ES-I3 (cell line): ENCODE measurements at regions not wholly inside any gene's neighbourhood (a gene's known extent, or its start where the extent isn't known, plus 50 kb on each side); places are given as distances from the start of the nearest gene placed in this dataset.

Experiments
- H3K36me3 ChIP-seq: 2 replicates; pipeline ENCODE4 v1.6.1; 2013; ENCODE audit warnings: mild to moderate bottlenecking, low read length, control low read depth, moderate library complexity; ENCODE audit not compliant: insufficient read depth
- H3K4me1 ChIP-seq: 2 replicates; pipeline ENCODE4 v1.6.1; 2013; ENCODE audit warnings: mild to moderate bottlenecking, control low read depth, low read length; ENCODE audit not compliant: insufficient read depth
- H3K9ac ChIP-seq: 2 replicates; pipeline ENCODE4 v1.6.1; 2013; ENCODE audit warnings: low read depth, mild to moderate bottlenecking, low read length, moderate library complexity
- H3K9me3 ChIP-seq: 2 replicates; pipeline ENCODE4 v1.6.1; 2013; ENCODE audit warnings: mild to moderate bottlenecking, low read length, moderate library complexity; ENCODE audit not compliant: control insufficient read depth, insufficient read depth

DNA sequence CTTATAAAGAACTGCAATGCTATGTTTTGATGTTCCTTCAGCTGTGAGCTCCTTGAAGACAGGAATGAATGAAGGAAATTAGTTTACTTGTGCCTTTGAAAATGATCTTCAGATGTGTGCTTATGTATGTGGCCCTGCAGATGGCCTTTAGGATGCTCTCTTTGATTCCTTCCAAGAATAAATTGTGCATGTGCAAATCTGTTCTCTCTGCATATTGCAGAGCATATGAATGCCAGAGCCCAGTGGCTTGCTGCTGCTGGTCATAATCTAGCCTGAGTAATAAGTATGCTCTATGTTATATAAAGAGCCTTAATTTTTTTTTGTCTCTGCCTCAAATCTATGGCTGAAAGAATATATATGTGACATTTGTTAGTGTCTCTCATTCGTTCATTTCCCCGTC, 341.9 kb upstream of the NOVA1 start:
- Histone ChIP-seq H3K36me3 (no peaks in the 10 kb centered on the region), H3K9ac (no peak overlapping the region), H3K4me1 (peaks cover 6% of the 10 kb centered on the region; the same call in 1 of the 2 replicates), H3K9me3 (no peaks in the 10 kb centered on the region; the same call in 1 of the 2 replicates)

DNA sequence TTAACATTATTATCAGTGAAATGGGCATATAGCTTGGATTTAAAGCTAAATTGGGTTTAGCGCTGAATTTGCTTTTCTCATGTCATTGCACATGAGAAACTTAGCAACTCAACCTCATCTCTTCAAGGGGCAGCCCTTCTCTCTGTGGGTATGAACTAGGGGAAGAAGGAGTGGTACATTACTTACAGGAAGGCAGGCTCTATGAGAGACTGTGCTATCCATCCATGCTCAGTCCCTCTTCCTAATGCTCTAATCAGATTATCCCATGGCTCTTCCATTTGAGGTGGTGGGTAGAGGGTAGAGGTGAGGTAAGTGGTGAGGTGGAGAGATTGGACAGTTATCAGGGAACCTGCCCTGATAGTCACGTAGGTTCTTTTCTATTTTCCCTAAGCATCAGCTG, 343.7 kb upstream of the NOVA1 start:
- H3K9me3 ChIP-seq: no peaks in the 10 kb centered on the region
- H3K36me3 ChIP-seq: no peaks in the 10 kb centered on the region
- H3K4me1 ChIP-seq: peaks cover 6% of the 10 kb centered on the region; the same call in 1 of the 2 replicates
- no peak overlapping the region; the same call in 1 of the 2 replicates for H3K9ac ChIP-seq

DNA sequence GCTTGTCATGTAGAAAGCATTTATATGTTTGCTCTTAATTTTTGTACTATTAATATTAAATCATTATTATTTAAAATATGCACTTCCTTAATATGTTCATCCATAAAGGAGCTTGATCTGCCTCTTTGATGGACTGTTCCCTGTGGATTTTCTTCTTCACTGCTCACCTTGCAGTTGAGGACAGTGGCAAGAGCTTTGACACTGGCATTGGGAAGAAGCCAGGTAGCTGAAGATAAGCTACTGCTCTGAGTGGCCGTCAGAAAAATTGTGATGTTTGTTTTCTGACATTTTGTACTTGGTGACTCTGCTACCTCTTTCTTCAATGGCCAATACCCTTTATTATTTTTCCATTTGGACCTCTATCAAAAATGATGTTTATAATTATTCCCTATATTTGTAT, 349.4 kb upstream of the NOVA1 start:
- H3K9ac ChIP-seq: no peak overlapping the region
- H3K9me3 ChIP-seq: no peaks in the 10 kb centered on the region
- H3K36me3 ChIP-seq: no peaks in the 10 kb centered on the region

DNA sequence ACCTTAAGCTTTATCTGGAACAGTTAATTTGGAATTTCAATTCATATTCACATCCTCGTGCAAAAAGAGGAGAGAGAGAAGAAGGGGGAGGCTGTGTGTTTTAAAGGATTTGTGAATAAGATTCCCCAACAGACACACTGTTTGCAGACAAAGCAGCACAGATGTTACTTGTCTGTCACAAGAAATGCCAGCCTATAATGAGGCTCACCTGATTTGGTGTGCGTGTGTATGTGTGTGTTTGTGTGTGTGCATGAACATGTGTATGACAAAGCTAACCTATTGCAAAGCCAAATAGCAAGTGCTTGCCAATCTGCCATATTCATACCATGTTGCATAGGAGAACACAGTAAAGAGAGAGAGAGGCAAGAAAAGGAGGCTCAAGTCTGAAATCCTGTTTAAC, 361.6 kb upstream of the NOVA1 start:
- Histone ChIP-seq H3K9me3 (no peaks in the 10 kb centered on the region), H3K36me3 (no peaks in the 10 kb centered on the region), H3K9ac (no peak overlapping the region), H3K4me1 (peaks cover 9% of the 10 kb centered on the region; the same call in 1 of the 2 replicates)

More for the DNA sequence above, 349.4 kb upstream of the NOVA1 start:
- H3K4me1 ChIP-seq: no peaks in the 10 kb centered on the region

DNA sequence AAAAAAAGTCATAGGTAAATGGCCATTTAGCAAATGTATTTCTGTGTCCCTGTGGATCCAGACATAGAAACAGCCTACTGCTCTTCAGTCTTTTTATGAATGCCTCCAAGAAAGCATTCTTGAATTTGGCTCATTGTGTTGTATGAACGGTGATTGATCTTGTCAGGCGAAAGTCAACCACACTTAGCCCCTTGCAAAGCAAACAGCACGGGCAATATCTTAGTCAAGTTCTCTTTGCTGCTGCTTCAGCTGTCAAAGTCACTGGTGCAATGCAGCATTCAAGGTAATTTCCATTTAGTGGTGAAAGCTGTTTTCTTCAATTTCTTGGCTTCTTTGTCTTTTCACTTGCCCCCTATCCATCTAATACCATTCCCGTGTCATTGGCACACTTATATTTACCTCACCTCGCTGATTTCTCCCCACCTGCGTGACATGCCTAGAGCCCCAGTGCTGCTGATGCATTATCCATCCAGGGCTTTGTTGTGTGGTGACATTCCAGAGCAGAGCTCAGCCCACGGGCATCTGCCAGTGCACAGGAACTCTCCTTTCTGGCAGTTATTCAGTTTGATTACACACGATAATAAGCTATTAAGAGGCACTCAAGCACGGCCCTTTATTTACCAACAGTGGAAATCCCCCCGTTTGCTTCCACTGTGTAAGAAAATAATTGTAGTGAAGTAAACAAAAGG, 362.3 kb upstream of the NOVA1 start:
- Histone ChIP-seq H3K9me3 (no peaks in the 10 kb centered on the region), H3K4me1 (peaks cover 9% of the 10 kb centered on the region; the same call in 1 of the 2 replicates), H3K9ac (no peak overlapping the region), H3K36me3 (no peaks in the 10 kb centered on the region)

DNA sequence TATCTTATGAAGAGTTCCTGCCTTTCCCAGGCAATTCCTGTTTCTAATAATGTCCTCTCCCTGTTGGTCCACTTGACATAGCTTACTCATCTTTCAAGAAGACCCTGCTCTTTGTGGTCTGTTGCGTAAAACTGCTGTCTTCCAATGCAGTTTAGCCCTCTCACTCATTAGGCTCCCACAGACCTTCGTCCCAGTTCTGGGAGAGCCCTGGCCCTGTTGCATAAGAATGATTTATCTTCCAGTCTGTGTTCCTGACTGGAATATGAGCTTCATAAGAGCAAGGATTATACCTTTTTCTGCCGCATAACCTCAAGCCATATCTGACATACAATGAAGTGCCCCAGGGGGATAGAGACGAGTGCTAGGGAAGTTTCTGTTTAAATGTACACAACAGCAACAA, 365.9 kb upstream of the NOVA1 start:
- H3K9me3 ChIP-seq: no peaks in the 10 kb centered on the region
- no peaks in the 10 kb centered on the region for H3K36me3 ChIP-seq
- H3K9ac ChIP-seq: no peak overlapping the region
- peaks cover 9% of the 10 kb centered on the region; the same call in 1 of the 2 replicates for H3K4me1 ChIP-seq

DNA sequence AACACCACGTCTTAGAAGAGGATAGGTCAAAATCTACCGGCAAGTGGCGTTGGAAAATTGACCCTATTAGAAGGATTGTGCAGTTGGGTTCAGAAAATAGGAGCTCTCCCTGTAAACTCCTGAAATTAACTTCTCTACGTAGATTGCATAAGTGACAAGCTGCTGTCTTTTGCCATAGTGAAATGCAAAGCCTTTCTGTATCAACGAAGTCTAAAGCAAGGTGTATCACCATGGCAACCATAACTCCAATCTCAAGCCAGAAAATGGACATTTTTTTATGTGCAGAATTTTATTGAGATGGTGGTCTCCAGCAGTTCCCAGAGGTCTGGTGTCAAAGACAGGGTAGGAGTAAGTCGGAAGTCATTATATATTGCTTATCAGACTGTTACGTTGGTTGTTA, 367.7 kb upstream of the NOVA1 start:
- Histone ChIP-seq H3K4me1 (peaks cover 5% of the 10 kb centered on the region; the same call in 1 of the 2 replicates), H3K9ac (no peak overlapping the region), H3K36me3 (no peaks in the 10 kb centered on the region), H3K9me3 (no peaks in the 10 kb centered on the region)

DNA sequence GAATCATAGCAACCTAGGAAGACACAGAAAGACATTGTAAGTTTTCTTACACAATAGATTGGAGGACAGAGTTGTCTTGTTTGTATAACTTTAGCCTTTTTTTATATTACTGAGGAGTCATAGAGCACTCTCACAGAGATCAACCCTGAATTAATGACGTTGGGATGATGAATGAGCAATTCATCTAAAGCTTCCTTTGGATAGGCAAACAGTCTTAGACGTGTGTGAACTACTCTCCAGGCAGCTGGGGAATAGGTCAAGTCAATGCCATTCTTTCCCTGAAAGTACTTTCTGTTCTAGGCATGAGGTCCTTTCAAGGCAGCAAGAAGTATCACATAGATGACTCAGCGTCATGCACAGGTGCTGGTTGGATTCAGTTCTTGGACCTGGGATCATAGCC, 369.1 kb upstream of the NOVA1 start:
- H3K9ac ChIP-seq: no peak overlapping the region
- no peaks in the 10 kb centered on the region for H3K4me1 ChIP-seq
- H3K36me3 ChIP-seq: no peaks in the 10 kb centered on the region
- H3K9me3 ChIP-seq: no peaks in the 10 kb centered on the region

DNA sequence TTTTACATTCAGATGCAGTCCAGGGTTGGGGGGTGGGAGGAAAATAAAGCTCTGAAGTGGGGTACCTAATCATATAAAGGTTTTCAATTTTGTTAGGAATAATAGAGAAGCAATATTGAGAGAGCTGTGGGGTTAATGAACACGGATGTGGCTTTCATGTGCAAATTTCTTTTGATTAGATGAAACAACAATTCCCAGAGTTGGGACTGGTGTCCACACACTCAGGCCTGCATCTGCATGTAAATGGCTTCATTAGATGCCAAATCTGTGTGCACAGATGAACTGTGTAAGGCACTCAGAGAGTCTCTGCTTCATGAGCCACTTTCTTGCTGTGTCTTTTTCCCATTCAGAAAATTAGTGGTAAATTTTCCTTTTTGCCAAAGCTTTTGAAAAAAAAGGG, 377.1 kb upstream of the NOVA1 start:
- no peaks in the 10 kb centered on the region for H3K9me3 ChIP-seq
- H3K36me3 ChIP-seq: no peaks in the 10 kb centered on the region
- no peak overlapping the region for H3K9ac ChIP-seq
- H3K4me1 ChIP-seq: no peaks in the 10 kb centered on the region

DNA sequence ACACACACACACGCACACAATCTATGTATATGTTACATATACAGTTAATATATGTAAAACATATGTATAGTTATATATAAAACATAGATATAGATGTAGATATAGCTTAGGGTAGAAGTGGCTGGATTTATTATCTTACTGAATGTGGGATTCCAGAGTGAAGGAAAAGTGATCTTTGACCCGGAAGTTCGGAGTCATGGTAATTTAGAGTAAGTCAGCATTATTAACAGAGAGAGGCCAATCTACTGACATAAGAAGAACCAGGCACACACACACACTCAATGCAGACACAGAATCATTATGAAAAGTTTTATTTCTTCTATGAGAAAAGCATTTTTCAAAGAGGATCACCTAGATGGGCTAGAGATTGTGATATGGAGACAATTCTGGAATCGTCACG, 384.2 kb upstream of the NOVA1 start:
- Histone ChIP-seq H3K9ac (no peak overlapping the region), H3K36me3 (no peaks in the 10 kb centered on the region), H3K9me3 (no peaks in the 10 kb centered on the region), H3K4me1 (no peaks in the 10 kb centered on the region)

DNA sequence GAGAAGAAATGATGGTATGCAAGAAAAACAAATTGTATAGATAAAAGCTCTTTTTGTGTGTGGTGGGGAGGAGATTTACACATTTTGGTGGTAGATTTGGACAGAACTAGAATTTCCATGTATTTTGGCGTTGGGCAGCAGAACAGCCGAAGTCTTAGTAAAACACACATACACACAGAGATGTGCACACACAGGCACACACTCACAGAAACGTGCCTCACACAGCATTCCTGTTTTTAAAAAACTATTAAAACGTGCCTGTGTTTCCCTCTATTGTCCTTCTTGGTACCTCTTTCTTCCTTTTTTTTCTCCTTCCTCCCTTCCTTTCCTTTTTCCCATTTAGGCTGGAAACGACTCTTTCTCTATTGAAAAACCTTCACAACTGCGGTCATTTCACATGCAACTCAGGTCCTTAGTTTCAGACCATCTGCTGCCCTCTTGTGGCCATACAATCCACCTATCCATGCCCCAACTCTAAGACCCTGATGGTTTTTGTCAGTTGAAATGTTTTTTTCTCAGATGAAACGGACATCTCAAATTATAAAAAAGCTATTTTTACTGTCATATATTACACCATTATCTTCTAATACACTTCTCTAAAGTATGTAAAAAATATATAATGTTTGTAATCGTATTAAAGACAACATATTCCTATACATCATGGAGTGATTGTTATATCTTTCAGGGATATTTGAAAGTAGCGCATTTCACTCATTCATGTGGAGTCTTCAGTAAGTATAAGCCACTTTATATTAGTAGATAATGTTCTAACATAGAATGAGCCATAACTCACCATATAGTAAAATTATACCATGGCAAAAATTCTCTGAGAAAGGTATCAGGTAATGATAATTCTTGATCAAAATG, 386.7 kb upstream of the NOVA1 start:
- H3K4me1 ChIP-seq: peaks cover 4% of the 10 kb centered on the region; the same call in 1 of the 2 replicates
- H3K36me3 ChIP-seq: no peaks in the 10 kb centered on the region
- no peaks in the 10 kb centered on the region for H3K9me3 ChIP-seq
- H3K9ac ChIP-seq: no peak overlapping the region

DNA sequence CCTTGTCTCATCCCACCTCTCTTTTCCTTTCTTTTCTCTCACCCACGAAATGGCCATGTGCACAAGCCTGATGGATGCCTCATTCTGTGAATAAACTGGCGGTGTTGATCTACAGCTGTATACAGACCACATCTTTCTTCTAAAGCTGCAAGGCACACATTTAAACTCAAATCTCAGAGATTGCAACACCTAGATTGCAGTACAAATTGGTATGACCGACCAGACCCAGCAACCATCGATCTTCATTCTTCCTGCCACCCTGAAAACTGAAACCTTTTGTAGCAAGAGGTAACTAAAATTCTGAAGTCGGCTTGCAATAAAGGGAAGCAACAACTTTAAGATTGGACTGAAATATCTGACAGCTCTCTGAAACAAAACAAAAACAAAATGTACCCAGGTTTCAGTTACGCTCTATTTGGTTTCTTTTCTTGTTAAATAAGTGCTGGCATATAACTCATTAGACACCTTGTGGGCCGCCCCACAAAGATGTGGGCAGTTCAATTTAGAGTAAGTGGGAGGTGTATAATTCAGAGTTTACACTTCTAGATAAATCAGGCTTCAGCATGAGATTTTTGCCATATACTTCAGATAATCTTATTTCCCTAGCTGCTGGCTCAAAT, 390.0 kb upstream of the NOVA1 start:
- Histone ChIP-seq H3K36me3 (no peaks in the 10 kb centered on the region), H3K4me1 (peaks cover 4% of the 10 kb centered on the region; the same call in 1 of the 2 replicates), H3K9ac (no peak overlapping the region), H3K9me3 (no peaks in the 10 kb centered on the region)

DNA sequence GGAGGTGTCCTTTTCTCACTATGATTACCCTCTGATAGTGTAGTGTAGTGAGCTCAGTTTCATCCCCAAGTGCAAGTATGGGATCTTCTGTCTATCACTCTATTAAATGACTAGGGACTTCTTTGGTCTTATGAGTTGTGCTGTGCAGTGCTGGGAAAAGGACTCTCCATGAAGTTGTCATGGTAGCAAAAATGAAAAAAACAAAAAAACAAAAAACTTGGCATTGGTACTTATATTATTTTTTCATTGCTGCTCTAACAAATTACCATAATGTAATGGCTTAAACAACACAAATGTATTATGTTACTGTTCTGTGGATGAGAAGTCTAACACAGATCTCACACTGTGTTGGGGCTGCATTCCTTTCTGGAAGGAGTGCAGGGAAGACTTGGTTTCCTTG, 393.1 kb upstream of the NOVA1 start:
- Histone ChIP-seq H3K9me3 (no peaks in the 10 kb centered on the region), H3K36me3 (no peaks in the 10 kb centered on the region), H3K4me1 (peaks cover 4% of the 10 kb centered on the region; the same call in 1 of the 2 replicates), H3K9ac (no peak overlapping the region)

DNA sequence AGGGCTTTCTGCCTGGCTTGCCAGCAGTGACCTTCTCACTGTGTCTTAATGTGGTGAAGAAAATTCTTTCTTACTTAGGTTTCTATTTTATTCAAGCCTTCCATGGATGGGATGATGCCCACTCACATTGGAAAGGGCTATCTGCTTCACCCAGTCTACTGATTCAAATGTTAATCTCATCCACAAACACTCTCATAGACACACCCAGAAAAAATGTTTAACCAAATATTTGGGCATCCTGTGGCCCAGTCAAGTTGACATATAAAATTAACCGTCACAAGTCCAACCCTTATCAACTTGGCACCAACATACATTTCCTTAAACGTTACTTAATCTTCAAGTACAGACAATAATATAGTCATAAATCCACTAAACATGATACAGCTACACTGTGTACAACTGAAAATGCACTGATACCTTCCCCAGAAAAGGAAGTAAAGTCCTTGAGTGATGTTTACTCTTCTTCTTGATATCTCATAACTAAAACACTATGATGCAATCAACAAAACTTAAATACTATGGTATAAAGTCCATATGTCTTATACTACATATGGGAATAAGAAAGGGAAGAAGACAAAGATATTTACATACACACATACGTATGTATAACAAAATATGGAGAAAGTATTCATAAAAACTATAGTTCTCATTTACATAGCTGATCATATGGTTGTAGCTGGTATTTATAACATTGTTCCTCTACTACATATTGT, 394.7 kb upstream of the NOVA1 start:
- Histone ChIP-seq H3K9me3 (no peaks in the 10 kb centered on the region), H3K9ac (no peak overlapping the region), H3K36me3 (no peaks in the 10 kb centered on the region), H3K4me1 (peaks cover 4% of the 10 kb centered on the region; the same call in 1 of the 2 replicates)
